ENCODE measurements at regions not wholly inside any gene's neighbourhood (a gene's known extent, or its start where the extent isn't known, plus 50 kb on each side); places are given as distances from the start of the nearest gene placed in this dataset.

- ATAC-seq (ENCODE audit: low read depth): no peak
- no peak overlapping the region for H3K56ac ChIP-seq (ENCODE audit: extremely low read depth, insufficient read depth, low read length)
- intact Hi-C loops (cut with micrococcal nuclease): no loop called here
Observed at GRCh38 chr9:12469084-12469483, 224.1 kb upstream of the TYRP1 start.

More at GRCh38 chr9:12469084-12469483, 224.1 kb upstream of the TYRP1 start:
- dilution Hi-C loops (cut with HindIII; ENCODE audit: low sequenced_read_pairs, unreplicated experiment): no loop called here
- H2BK20ac ChIP-seq (ENCODE audit: low read depth, low read length): no peak overlapping the region
- H4K5ac ChIP-seq (ENCODE audit: low read depth, low read length): no peak overlapping the region
- H3K4me1 ChIP-seq (ENCODE audit: control insufficient read depth, insufficient read depth, low read length): no peaks in the 10 kb centered on the region
- no peaks in the 10 kb centered on the region for H3K9me3 ChIP-seq (ENCODE audit: control insufficient read depth, insufficient read depth, low read length)
- no peaks in the 10 kb centered on the region for H3K36me3 ChIP-seq (ENCODE audit: control insufficient read depth, insufficient read depth, low read length)
- H4K91ac ChIP-seq (ENCODE audit: insufficient read depth, low read depth, low read length): no peak overlapping the region
- no peak overlapping the region for H2BK120ac ChIP-seq (ENCODE audit: low read depth, low read length)
- H3K4me3 ChIP-seq (ENCODE audit: insufficient read depth, low read depth, low read length): no peak overlapping the region
- WGBS, 2 experiments (ENCODE audit: extremely low coverage in 2 of 2, insufficient read length in 1 of 2): no CpG with 5 or more reads among the region's 1 CpG
- no peak overlapping the region for H2AK9ac ChIP-seq (replicated peaks; ENCODE audit: low read depth, low read length, poor library complexity)
- no peak overlapping the region for H3K18ac ChIP-seq (ENCODE audit: low read depth, low read length)
- in situ Hi-C loops (cut with MboI; ENCODE audit: low sequenced_read_pairs): no loop called here
- ChIA-PET POLR2A (ENCODE audit: unreplicated experiment) (no interaction called here), CTCF (no interaction called here)
- no peak for DNase-seq
- H4K8ac ChIP-seq (ENCODE audit: low read depth in 2 of 2, low read length in 2 of 2): no peak overlapping the region
- no TSS peak for BruUV-seq (replicated peaks)
- no peak overlapping the region for H2AFZ ChIP-seq (replicated peaks; ENCODE audit: low read length, poor library complexity)
- H4K20me1 ChIP-seq (ENCODE audit: insufficient read depth, low read length): no peaks in the 10 kb centered on the region
- TF ChIP-seq MAFK (IDR thresholded peaks at IDR 0.05; ENCODE audit: low read depth, low read length) (no peak), SMC3 (IDR thresholded peaks at IDR 0.05; ENCODE audit: low read depth, low read length) (no peak), NFE2L2 (IDR thresholded peaks at IDR 0.05; ENCODE audit: low read depth, low read length) (peak; percentile 79)
- no peak overlapping the region for H3K14ac ChIP-seq (replicated peaks; ENCODE audit: low read depth, low read length)
- H3K4ac ChIP-seq (ENCODE audit: low read depth, low read length): no peak overlapping the region
- H3K4me2 ChIP-seq (ENCODE audit: low read depth, low read length): no peak overlapping the region
- H2AK5ac ChIP-seq (ENCODE audit: low read depth, low read length): no peak overlapping the region
- no peaks in the 10 kb centered on the region for H3K9me1 ChIP-seq (ENCODE audit: insufficient read depth, low read length)
- H3K79me1 ChIP-seq (ENCODE audit: low read depth in 1 of 2, low read length in 2 of 2): no peaks in the 10 kb centered on the region
- no peak overlapping the region for H3K9ac ChIP-seq (ENCODE audit: low read depth, low read length)
- H3K27me3 ChIP-seq (ENCODE audit: control insufficient read depth, insufficient read depth, low read length): no peaks in the 10 kb centered on the region
- H3K23ac ChIP-seq (ENCODE audit: low read depth, low read length): no peak overlapping the region
- H2BK5ac ChIP-seq (ENCODE audit: low read depth, low read length, poor library complexity, severe bottlenecking): no peak overlapping the region
- H3K27ac ChIP-seq (ENCODE audit: insufficient read depth, low read length): no peak overlapping the region
- H2BK15ac ChIP-seq (ENCODE audit: low read depth, low read length): no peak overlapping the region

Data from IMR-90 (cell line).